Smooth muscle cell of the brain vasculature (primary cell): ENCODE measurements at regions not wholly inside any gene's neighbourhood (a gene's known extent, or its start where the extent isn't known, plus 50 kb on each side); places are given as distances from the start of the nearest gene placed in this dataset.
"Not testable (repeated sequence)": the region's sequence is repeated elsewhere in the genome, so short reads cannot be mapped to it uniquely, and the experiment has no call there.

Experiments used
- DNase-seq: peaks from one replicate; pipeline ENCODE4 v3.0.0-alpha.2; 2012; ENCODE audit warnings: low read depth, low spot score

GRCh38 chr20:16801919-16802651 lies 53.9 kb downstream of the OTOR start:
- DNase-seq = no peak

GRCh38 chr20:16802652-16802935 lies 54.4 kb downstream of the OTOR start:
- no peak for DNase-seq

GRCh38 chr20:16803965-16804792 lies 56.0 kb downstream of the OTOR start:
- DNase-seq = no peak

- DNase-seq = no peak
Measured at GRCh38 chr20:16804793-16805187, 56.6 kb downstream of the OTOR start.

- no peak for DNase-seq
Measured at GRCh38 chr20:16806061-16806460, 57.9 kb downstream of the OTOR start.

- no peak for DNase-seq
Measured at GRCh38 chr20:16806886-16807285, 58.7 kb downstream of the OTOR start.

GRCh38 chr20:16808796-16809195 lies 60.6 kb downstream of the OTOR start:
- no peak for DNase-seq

GRCh38 chr20:16810216-16810615 lies 62.1 kb downstream of the OTOR start:
- no peak for DNase-seq

- DNase-seq = no peak
Measured at GRCh38 chr20:16816192-16816591, 68.0 kb downstream of the OTOR start.

GRCh38 chr20:16819483-16819882 lies 71.3 kb downstream of the OTOR start:
- no peak for DNase-seq

GRCh38 chr20:16821211-16822089 lies 73.3 kb downstream of the OTOR start:
- DNase-seq = no peak

GRCh38 chr20:16824664-16825063 lies 76.5 kb downstream of the OTOR start:
- no peak for DNase-seq

- DNase-seq = no peak
Measured at GRCh38 chr20:16828666-16829305, 80.6 kb downstream of the OTOR start.

GRCh38 chr20:16835690-16836089 lies 87.5 kb downstream of the OTOR start:
- DNase-seq = not testable (repeated sequence)

- DNase-seq = no peak
Measured at GRCh38 chr20:16842486-16843120, 94.4 kb downstream of the OTOR start.

GRCh38 chr20:16844406-16844805 lies 96.2 kb downstream of the OTOR start:
- no peak for DNase-seq

- DNase-seq = no peak
Measured at GRCh38 chr20:16846006-16846405, 97.8 kb downstream of the OTOR start.

- DNase-seq = no peak
Measured at GRCh38 chr20:16848061-16848460, 99.9 kb downstream of the OTOR start.

GRCh38 chr20:16848526-16848925 lies 100.4 kb downstream of the OTOR start:
- DNase-seq = no peak

GRCh38 chr20:16860914-16861313 lies 112.8 kb downstream of the OTOR start:
- no peak for DNase-seq

GRCh38 chr20:16861708-16862107 lies 113.5 kb downstream of the OTOR start:
- no peak for DNase-seq
